T-cell (primary cell): ENCODE measurements at regions not wholly inside any gene's neighbourhood (a gene's known extent, or its start where the extent isn't known, plus 50 kb on each side); places are given as distances from the start of the nearest gene placed in this dataset.
A peak's percentile ranks its signal among the peaks of the same experiment; 100 is the strongest.

Experiments
- ATAC-seq, 4 experiments: fragments of 200-7000 bp in 3 of 4; fragments of 150-1000 bp in 1 of 4; cut with Tn5 transposase; replicated peaks in 1 of 4; 1 replicate in 3 of 4; 2 replicates in 1 of 4; pipeline ENCODE4 v1.10.0; 2021; ENCODE audit warnings: moderate library complexity in 3 of 4, mild to moderate bottlenecking in 2 of 4, moderate number of reproducible peaks in 1 of 4
- CTCF ChIA-PET, 2 donors: fragments of 300-600 bp; sonication (Branson Sonifier 250); formaldehyde crosslinking; loops; one replicate each; lab custom pipeline; 2022; ENCODE audit warnings: antibody characterized with exemption in 2 of 2; lab: Charles Lee
- POLR2A ChIA-PET, 2 donors: fragments of 300-600 bp; sonication (Branson Sonifier 250); formaldehyde crosslinking; loops; one replicate each; lab custom pipeline; 2022; ENCODE audit warnings: antibody characterized with exemption in 2 of 2; lab: Charles Lee
- DNase-seq, 35 experiments: peaks; one replicate each; pipeline versions ENCODE4 v3.0.0 to v3.0.0-alpha.2; 2013 to 2023
- H3K27ac ChIP-seq: one replicate; pipeline ENCODE4 v1.5.1; 2013; ENCODE audit warnings: low read length
- H3K27me3 ChIP-seq, 2 experiments: replicated peaks in 1 of 2; 1 replicate in 1 of 2; 2 replicates in 1 of 2; pipeline versions ENCODE4 v1.6.1 to v1.7.0; 2013; ENCODE audit warnings: low read length in 1 of 2, mixed read lengths in 1 of 2; ENCODE audit not compliant: control insufficient read depth in 2 of 2, insufficient read depth in 2 of 2; ENCODE audit errors: extremely low read depth in 1 of 2
- H3K36me3 ChIP-seq, 2 donors: 1 replicate in 1 of 2; 2 replicates in 1 of 2; pipeline versions ENCODE4 v1.6.1 to v1.7.0; 2013; ENCODE audit warnings: low read length in 1 of 2; ENCODE audit not compliant: control insufficient read depth in 2 of 2, insufficient read depth in 1 of 2; ENCODE audit errors: extremely low read depth in 1 of 2
- H3K4me1 ChIP-seq, 2 experiments: 1 replicate in 1 of 2; 2 replicates in 1 of 2; pipeline versions ENCODE4 v1.6.1 to v1.7.0; 2013; ENCODE audit warnings: low read length in 2 of 2, mixed read lengths in 1 of 2; ENCODE audit not compliant: insufficient read depth in 2 of 2, control insufficient read depth in 1 of 2; ENCODE audit errors: extremely low read depth in 1 of 2
- H3K4me3 ChIP-seq, 2 donors: 1 replicate in 1 of 2; 2 replicates in 1 of 2; pipeline versions ENCODE4 v1.5.1 to v1.7.0; 2013; ENCODE audit warnings: mild to moderate bottlenecking in 2 of 2, low read length in 1 of 2, moderate library complexity in 1 of 2; ENCODE audit not compliant: control insufficient read depth in 1 of 2; ENCODE audit errors: extremely low read depth in 1 of 2
- H3K9me3 ChIP-seq: 2 replicates; pipeline ENCODE4 v1.7.0; 2013
- H3K27ac Mint-ChIP-seq, 2 donors: one replicate each; pipeline ENCODE4 v1.8.0; 2020 to 2021; ENCODE audit warnings: mild to moderate bottlenecking in 2 of 2, mixed read lengths in 2 of 2
- H3K27me3 Mint-ChIP-seq, 2 donors: one replicate each; pipeline ENCODE4 v1.8.0; 2021 to 2022; ENCODE audit warnings: mixed read lengths in 2 of 2
- H3K36me3 Mint-ChIP-seq: one replicate; pipeline ENCODE4 v1.8.0; 2021; ENCODE audit warnings: mixed read lengths
- H3K4me1 Mint-ChIP-seq, 3 donors: one replicate each; pipeline ENCODE4 v1.8.0; 2020 to 2022; ENCODE audit warnings: mixed read lengths in 3 of 3, mild to moderate bottlenecking in 1 of 3
- H3K4me3 Mint-ChIP-seq, 3 donors: one replicate each; pipeline ENCODE4 v1.8.0; 2020 to 2022; ENCODE audit warnings: mild to moderate bottlenecking in 3 of 3, mixed read lengths in 3 of 3, moderate library complexity in 3 of 3
- H3K9me3 Mint-ChIP-seq, 3 donors: one replicate each; pipeline ENCODE4 v1.8.0; 2020 to 2022; ENCODE audit warnings: mixed read lengths in 3 of 3
- WGBS: methylation state at CpG from one replicate; pipeline ENCODE4 v1.1.5; 2013; ENCODE audit warnings: missing lambda C conversion rate; ENCODE audit not compliant: insufficient coverage; 5-methylcytosine and 5-hydroxymethylcytosine counted together

- Mint-ChIP-seq H3K27ac (no peak overlapping the region), H3K27me3 (peaks cover 8 to 14% of the 10 kb centered on the region in 2 donors), H3K4me1 (peaks cover 0 to 4% (median 2%) of the 10 kb centered on the region in 3 donors), H3K9me3 (no peaks in the 10 kb centered on the region), H3K4me3 (no peak overlapping the region), H3K36me3 (no peaks in the 10 kb centered on the region)
- POLR2A ChIA-PET = interaction anchor here (0.6 kb wide), 2 partner anchors 96 to 138 kb away, joined by 3 read pairs; no protein-coding TSS in a partner anchor
- ATAC-seq (no peak), DNase-seq (no peak)
- CTCF ChIA-PET = no interaction called here
- H3K36me3 ChIP-seq = no peaks in the 10 kb centered on the region
- no peak overlapping the region for H3K4me3 ChIP-seq
- H3K9me3 ChIP-seq = no peaks in the 10 kb centered on the region
- H3K27ac ChIP-seq = no peak overlapping the region
- H3K27me3 ChIP-seq = peaks cover 0 to 12% of the 10 kb centered on the region in 2 experiments
- no peaks in the 10 kb centered on the region for H3K4me1 ChIP-seq
- 74% methylated on average over 16 of the region's 19 CpGs for WGBS
Measured at GRCh38 chr19:30209617-30210600, 162.3 kb upstream of the ZNF536 start.

GRCh38 chr19:30212574-30212973 lies 159.6 kb upstream of the ZNF536 start:
- ChIA-PET CTCF (no interaction called here), POLR2A (no interaction called here)
- H3K27me3 Mint-ChIP-seq = peaks cover 17 to 29% of the 10 kb centered on the region in 2 donors
- peaks cover 0 to 5% (median 4%) of the 10 kb centered on the region in 3 donors for H3K4me1 Mint-ChIP-seq
- H3K27ac Mint-ChIP-seq = no peak overlapping the region
- H3K4me1 ChIP-seq = no peaks in the 10 kb centered on the region
- ATAC-seq (no peak), DNase-seq (no peak)
- no peaks in the 10 kb centered on the region for H3K9me3 ChIP-seq
- 75% methylated on average over 11 of the region's 12 CpGs for WGBS
- H3K27me3 ChIP-seq = peaks cover 0 to 16% of the 10 kb centered on the region in 2 experiments
- H3K27ac ChIP-seq = no peak overlapping the region
- H3K4me3 ChIP-seq = no peak overlapping the region
- no peaks in the 10 kb centered on the region for H3K36me3 ChIP-seq
- no peak overlapping the region for H3K4me3 Mint-ChIP-seq
- no peaks in the 10 kb centered on the region for H3K9me3 Mint-ChIP-seq
- H3K36me3 Mint-ChIP-seq = no peaks in the 10 kb centered on the region

GRCh38 chr19:30214651-30215051 lies 157.5 kb upstream of the ZNF536 start:
- Histone ChIP-seq H3K9me3 (no peaks in the 10 kb centered on the region), H3K27ac (no peak overlapping the region), H3K4me1 (no peaks in the 10 kb centered on the region), H3K4me3 (no peak overlapping the region), H3K27me3 (peaks cover 0 to 16% of the 10 kb centered on the region in 2 experiments), H3K36me3 (no peaks in the 10 kb centered on the region)
- Mint-ChIP-seq H3K4me1 (peaks cover 0 to 5% (median 4%) of the 10 kb centered on the region in 3 donors), H3K36me3 (no peaks in the 10 kb centered on the region), H3K9me3 (no peaks in the 10 kb centered on the region), H3K4me3 (no peak overlapping the region), H3K27me3 (peaks cover 19 to 29% of the 10 kb centered on the region in 2 donors), H3K27ac (no peak overlapping the region)
- ATAC-seq (peak in 1 of 4 experiments; percentile 47), DNase-seq (no peak)
- WGBS = 14% methylated on average over 2 of the region's 4 CpGs
- CTCF ChIA-PET = no interaction called here
- POLR2A ChIA-PET = no interaction called here

- no peaks in the 10 kb centered on the region for H3K36me3 Mint-ChIP-seq
- H3K27me3 Mint-ChIP-seq = peaks cover 25 to 26% of the 10 kb centered on the region in 2 donors
- H3K4me1 Mint-ChIP-seq = peaks cover 0 to 5% (median 4%) of the 10 kb centered on the region in 3 donors
- ATAC-seq (no peak), DNase-seq (no peak)
- H3K4me3 ChIP-seq = no peak overlapping the region
- no peak overlapping the region for H3K27ac Mint-ChIP-seq
- CTCF ChIA-PET = no interaction called here
- H3K4me3 Mint-ChIP-seq = no peak overlapping the region
- H3K27ac ChIP-seq = no peak overlapping the region
- 100% methylated on average over 1 of the region's 3 CpGs for WGBS
- peaks cover 0 to 22% of the 10 kb centered on the region in 2 experiments for H3K27me3 ChIP-seq
- H3K9me3 Mint-ChIP-seq = no peaks in the 10 kb centered on the region
- H3K36me3 ChIP-seq = no peaks in the 10 kb centered on the region
- POLR2A ChIA-PET = no interaction called here
- H3K9me3 ChIP-seq = no peaks in the 10 kb centered on the region
- no peaks in the 10 kb centered on the region for H3K4me1 ChIP-seq
Measured at GRCh38 chr19:30215248-30215647, 156.9 kb upstream of the ZNF536 start.

GRCh38 chr19:30216453-30216852 lies 155.7 kb upstream of the ZNF536 start:
- Histone ChIP-seq H3K4me3 (no peak overlapping the region), H3K36me3 (no peaks in the 10 kb centered on the region), H3K9me3 (no peaks in the 10 kb centered on the region), H3K27ac (no peak overlapping the region), H3K4me1 (no peaks in the 10 kb centered on the region), H3K27me3 (peaks cover 3 to 24% of the 10 kb centered on the region in 2 experiments)
- H3K27ac Mint-ChIP-seq = no peak overlapping the region
- peaks cover 0 to 6% (median 5%) of the 10 kb centered on the region in 3 donors for H3K4me1 Mint-ChIP-seq
- H3K27me3 Mint-ChIP-seq = peaks cover 30 to 36% of the 10 kb centered on the region in 2 donors
- DNase-seq = no peak
- H3K9me3 Mint-ChIP-seq = no peaks in the 10 kb centered on the region
- H3K36me3 Mint-ChIP-seq = no peaks in the 10 kb centered on the region
- no peak for ATAC-seq
- POLR2A ChIA-PET = no interaction called here
- no peak overlapping the region for H3K4me3 Mint-ChIP-seq
- no CpG with 5 or more reads among the region's 4 CpGs for WGBS
- CTCF ChIA-PET = no interaction called here

GRCh38 chr19:30217461-30217860 lies 154.7 kb upstream of the ZNF536 start:
- Mint-ChIP-seq H3K27ac (no peak overlapping the region), H3K36me3 (no peaks in the 10 kb centered on the region), H3K9me3 (no peaks in the 10 kb centered on the region), H3K4me1 (peaks cover 0 to 6% (median 5%) of the 10 kb centered on the region in 3 donors), H3K27me3 (peaks cover 36 to 44% of the 10 kb centered on the region in 2 donors), H3K4me3 (no peak overlapping the region)
- H3K4me3 ChIP-seq = no peak overlapping the region
- DNase-seq (no peak), ATAC-seq (no peak)
- H3K27me3 ChIP-seq = peaks cover 6 to 32% of the 10 kb centered on the region in 2 experiments
- H3K9me3 ChIP-seq = no peaks in the 10 kb centered on the region
- no peaks in the 10 kb centered on the region for H3K36me3 ChIP-seq
- no peak overlapping the region for H3K27ac ChIP-seq
- CTCF ChIA-PET = no interaction called here
- POLR2A ChIA-PET = no interaction called here
- no peaks in the 10 kb centered on the region for H3K4me1 ChIP-seq
- WGBS = 79% methylated on average over 5 of the region's 5 CpGs
